Upper lobe of right lung (tissue), 1 donor: ENCODE measurements at regions not wholly inside any gene's neighbourhood (a gene's known extent, or its start where the extent isn't known, plus 50 kb on each side); places are given as distances from the start of the nearest gene placed in this dataset.

Experiments
- ATAC-seq: fragments of 200-7000 bp; cut with Tn5 transposase; one replicate; pipeline ENCODE4 v1.9.1; 2020; ENCODE audit warnings: mild to moderate bottlenecking, moderate library complexity
- DNase-seq: peaks from one replicate; pipeline ENCODE4 v3.0.0-alpha.2; 2020
- H3K27ac ChIP-seq: fragments of 200-600 bp; one replicate; pipeline ENCODE4 v1.8.0; 2022
- H3K27me3 ChIP-seq: fragments of 200-600 bp; one replicate; pipeline ENCODE4 v1.8.0; 2022; ENCODE audit warnings: mild to moderate bottlenecking
- H3K36me3 ChIP-seq: fragments of 200-600 bp; one replicate; pipeline ENCODE4 v1.8.0; 2022
- H3K4me1 ChIP-seq: fragments of 200-600 bp; one replicate; pipeline ENCODE4 v1.8.0; 2022
- H3K4me3 ChIP-seq: fragments of 200-600 bp; one replicate; pipeline ENCODE4 v1.8.0; 2022; ENCODE audit warnings: mild to moderate bottlenecking
- H3K9me3 ChIP-seq: fragments of 200-600 bp; one replicate; pipeline ENCODE4 v1.8.0; 2022
- CTCF ChIP-seq: fragments of 200-600 bp; IDR thresholded peaks from one replicate; pipeline ENCODE4 v1.8.0; 2022; ENCODE audit warnings: antibody characterized with exemption
- intact Hi-C: fragments of 100-400 bp; cut with DNase I; formaldehyde crosslinking; loops from one replicate; pipeline ENCODE4 v1.11.0; 2022
- donor health status: DM: no; HTN: yes; CAD: no; lungs with severe emphysema.

GRCh38 chr1:101406271-101406670, 169.5 kb downstream of the S1PR1 start:
- no peaks in the 10 kb centered on the region for H3K9me3 ChIP-seq
- no peaks in the 10 kb centered on the region for H3K27me3 ChIP-seq
- intact Hi-C loops: no loop called here
- no peak overlapping the region for H3K4me3 ChIP-seq
- DNase-seq (no peak), ATAC-seq (no peak)
- H3K36me3 ChIP-seq: no peaks in the 10 kb centered on the region
- TF ChIP-seq CTCF: no peak
- no peaks in the 10 kb centered on the region for H3K4me1 ChIP-seq
- H3K27ac ChIP-seq: no peak overlapping the region

DNA sequence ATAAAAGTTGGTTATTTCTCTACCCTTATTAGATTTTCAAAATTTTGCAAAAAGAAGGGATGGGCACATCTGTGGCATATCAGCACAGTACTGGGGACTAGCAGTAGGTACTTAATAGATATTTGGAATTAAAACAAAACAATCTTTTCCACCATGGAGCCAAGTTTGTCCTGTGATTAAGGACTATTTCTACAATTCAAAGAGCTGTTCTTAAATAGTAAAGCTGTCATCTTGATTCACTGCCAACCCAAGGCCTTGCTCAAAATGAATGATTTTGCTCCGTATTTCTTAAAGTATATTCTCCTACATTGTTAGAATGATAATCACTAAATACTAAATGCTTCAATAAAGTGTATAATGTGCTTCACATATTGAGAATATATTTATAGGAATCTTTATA, 169.9 kb downstream of the S1PR1 start:
- Histone ChIP-seq H3K9me3 (no peaks in the 10 kb centered on the region), H3K27ac (no peak overlapping the region), H3K4me1 (no peaks in the 10 kb centered on the region), H3K27me3 (no peaks in the 10 kb centered on the region), H3K4me3 (no peak overlapping the region), H3K36me3 (no peaks in the 10 kb centered on the region)
- ATAC-seq (no peak), DNase-seq (no peak)
- intact Hi-C loops: no loop called here
- no peak for TF ChIP-seq CTCF

DNA sequence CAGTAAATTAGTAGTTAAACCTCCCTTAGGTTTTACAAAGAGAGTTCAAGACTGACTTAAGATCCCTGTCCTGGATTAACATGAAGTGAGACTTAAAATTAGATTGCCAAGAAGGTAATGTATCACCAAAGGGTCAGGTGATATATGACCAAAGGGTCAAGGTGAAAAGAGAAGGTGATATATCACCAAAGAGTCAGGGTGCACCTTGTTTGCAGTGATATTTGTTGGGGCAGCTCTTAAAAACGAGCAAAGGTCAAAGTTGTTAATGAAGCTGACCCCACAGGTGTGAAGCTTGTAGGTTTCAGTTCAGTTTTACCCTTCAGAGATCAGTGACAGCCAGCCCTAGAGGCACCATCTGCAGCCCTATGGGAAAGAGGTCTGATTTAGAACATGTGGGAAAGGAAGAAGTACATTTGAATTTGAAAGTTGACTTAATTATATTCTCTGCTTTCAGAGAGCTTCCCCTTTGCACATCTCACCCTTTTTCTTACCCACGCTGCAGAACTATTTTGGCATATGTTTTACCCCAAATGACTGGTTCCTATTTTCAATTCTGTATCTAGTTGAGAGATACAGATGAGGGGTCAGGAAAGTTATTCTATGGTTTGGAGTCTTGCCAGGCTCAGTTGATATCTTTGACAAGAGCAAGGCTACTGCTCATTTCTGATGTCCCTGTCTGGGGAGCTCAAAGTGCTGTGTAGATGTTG, 170.8 kb downstream of the S1PR1 start:
- TF ChIP-seq CTCF: no peak
- Histone ChIP-seq H3K36me3 (no peaks in the 10 kb centered on the region), H3K27ac (no peak overlapping the region), H3K4me1 (no peaks in the 10 kb centered on the region), H3K4me3 (no peak overlapping the region), H3K9me3 (no peaks in the 10 kb centered on the region), H3K27me3 (no peaks in the 10 kb centered on the region)
- DNase-seq (no peak), ATAC-seq (no peak)
- intact Hi-C loops: no loop called here

GRCh38 chr1:101408212-101409042, 171.6 kb downstream of the S1PR1 start:
- Histone ChIP-seq H3K9me3 (no peaks in the 10 kb centered on the region), H3K27me3 (no peaks in the 10 kb centered on the region), H3K36me3 (no peaks in the 10 kb centered on the region), H3K27ac (no peak overlapping the region), H3K4me3 (no peak overlapping the region), H3K4me1 (no peaks in the 10 kb centered on the region)
- DNase-seq (no peak), ATAC-seq (no peak)
- intact Hi-C loops: no loop called here
- TF ChIP-seq CTCF: no peak

GRCh38 chr1:101409102-101409501, 172.3 kb downstream of the S1PR1 start:
- no peaks in the 10 kb centered on the region for H3K36me3 ChIP-seq
- no peak overlapping the region for H3K27ac ChIP-seq
- no peak for TF ChIP-seq CTCF
- intact Hi-C loops: no loop called here
- no peaks in the 10 kb centered on the region for H3K27me3 ChIP-seq
- H3K9me3 ChIP-seq: no peaks in the 10 kb centered on the region
- H3K4me1 ChIP-seq: no peaks in the 10 kb centered on the region
- no peak for ATAC-seq
- no peak overlapping the region for H3K4me3 ChIP-seq
- DNase-seq: no peak
